H1 (cell line): ENCODE measurements at regions not wholly inside any gene's neighbourhood (a gene's known extent, or its start where the extent isn't known, plus 50 kb on each side); places are given as distances from the start of the nearest gene placed in this dataset.

Source experiments
- CTCF ChIA-PET: fragments of 300-600 bp; sonication (Branson Sonifier 250); formaldehyde crosslinking; loops from one replicate; lab custom pipeline; 2021; ENCODE audit not compliant: partially characterized antibody; lab: Charles Lee
- POLR2A ChIA-PET: fragments of 300-600 bp; sonication (Branson Sonifier 250); formaldehyde crosslinking; loops from one replicate; lab custom pipeline; 2021; ENCODE audit warnings: inconsistent platforms; ENCODE audit not compliant: partially characterized antibody; lab: Charles Lee
- DNase-seq, 2 experiments: peaks; one replicate each; pipeline versions ENCODE4 v3.0.0 to v3.0.0-alpha.2; 2010 to 2022; ENCODE audit warnings: low spot score in 2 of 2, low read depth in 1 of 2, mixed read lengths in 1 of 2
- FAIRE-seq: peaks from 2 replicates; lab custom pipeline; 2011; peaks lifted over from hg19 to GRCh38; lab: Jason Lieb, UNC
- H2AFZ ChIP-seq: 2 replicates; pipeline ENCODE4 v1.8.1; 2012; ENCODE audit warnings: low read length, inconsistent platforms
- H2AK5ac ChIP-seq: 2 replicates; pipeline ENCODE4 v1.6.1; 2013; ENCODE audit warnings: low read depth, low read length
- H2BK120ac ChIP-seq: replicated peaks from 2 replicates; pipeline ENCODE3; 2013; ENCODE audit warnings: low read depth, low read length, inconsistent platforms
- H2BK12ac ChIP-seq: 2 replicates; pipeline ENCODE4 v1.6.1; 2013; ENCODE audit warnings: low read depth, low read length
- H2BK15ac ChIP-seq: 2 replicates; pipeline ENCODE4 v1.6.1; 2013; ENCODE audit warnings: low read length
- H2BK20ac ChIP-seq: 2 replicates; pipeline ENCODE4 v1.6.1; 2013; ENCODE audit warnings: low read length
- H2BK5ac ChIP-seq: 2 replicates; pipeline ENCODE4 v1.6.1; 2013; ENCODE audit warnings: low read depth, low read length
- H3K14ac ChIP-seq: 2 replicates; pipeline ENCODE4 v1.6.1; 2013; ENCODE audit warnings: inconsistent platforms; ENCODE audit not compliant: insufficient read length
- H3K18ac ChIP-seq: 2 replicates; pipeline ENCODE4 v1.6.1; 2013; ENCODE audit warnings: low read length; ENCODE audit errors: extremely low read depth
- H3K23ac ChIP-seq: 2 replicates; pipeline ENCODE4 v1.6.1; 2013; ENCODE audit warnings: inconsistent platforms; ENCODE audit not compliant: insufficient read length
- H3K23me2 ChIP-seq: 2 replicates; pipeline ENCODE4 v1.6.1; 2013; ENCODE audit warnings: low read depth, low read length
- H3K27ac ChIP-seq: 2 replicates; pipeline ENCODE4 v1.6.1; 2011; ENCODE audit warnings: low read depth, low read length, inconsistent platforms
- H3K27me3 ChIP-seq, 4 experiments: replicated peaks in 1 of 4; 1 replicate in 1 of 4; 2 replicates in 3 of 4; pipeline versions ENCODE4 v1.6.1 to v1.8.1; 2011 to 2013; ENCODE audit warnings: low read length in 3 of 4, mild to moderate bottlenecking in 3 of 4, inconsistent platforms in 2 of 4, mixed read lengths in 2 of 4, moderate library complexity in 1 of 4; ENCODE audit not compliant: control insufficient read depth in 3 of 4, insufficient read depth in 3 of 4; ENCODE audit errors: extremely low read depth in 1 of 4
- H3K36me3 ChIP-seq, 4 experiments: 2 replicates each; pipeline versions ENCODE4 v1.6.1 to v1.8.1; 2011 to 2013; ENCODE audit warnings: mild to moderate bottlenecking in 4 of 4, low read length in 3 of 4, moderate library complexity in 2 of 4, control low read depth in 1 of 4, inconsistent platforms in 1 of 4; ENCODE audit not compliant: insufficient read depth in 4 of 4, control insufficient read depth in 2 of 4
- H3K4ac ChIP-seq: replicated peaks from 2 replicates; pipeline ENCODE3; 2013; ENCODE audit warnings: low read length, low read depth, mixed read lengths, inconsistent platforms; ENCODE audit not compliant: insufficient read length
- H3K4me1 ChIP-seq, 4 experiments: replicated peaks in 1 of 4; 1 replicate in 1 of 4; 2 replicates in 3 of 4; pipeline versions ENCODE4 v1.6.1 to v1.8.1; 2011 to 2013; ENCODE audit warnings: low read length in 3 of 4, inconsistent platforms in 2 of 4, mixed read lengths in 1 of 4; ENCODE audit not compliant: insufficient read depth in 4 of 4, control insufficient read depth in 3 of 4
- H3K4me2 ChIP-seq, 2 experiments: 2 replicates each; pipeline versions ENCODE4 v1.6.1 to v1.8.1; 2011 to 2013; ENCODE audit warnings: low read depth in 2 of 2, low read length in 2 of 2, control low read depth in 1 of 2, inconsistent platforms in 1 of 2, mild to moderate bottlenecking in 1 of 2; ENCODE audit not compliant: insufficient read depth in 1 of 2
- H3K4me3 ChIP-seq, 4 experiments: fragments of 200-600, 300-600 bp in 1 of 4; sonication (generic), shearing (Covaris generic), sonication (Bioruptor Twin) in 1 of 4; 2 replicates each; pipeline versions ENCODE4 v1.5.1 to v1.8.1; 2011 to 2016; ENCODE audit warnings: low read length in 4 of 4, low read depth in 3 of 4, control low read depth in 2 of 4, inconsistent platforms in 2 of 4, mild to moderate bottlenecking in 2 of 4, mixed read lengths in 1 of 4, moderate library complexity in 1 of 4; ENCODE audit not compliant: insufficient read depth in 2 of 4; ENCODE audit errors: extremely low read depth in 1 of 4
- H3K56ac ChIP-seq: replicated peaks from 2 replicates; pipeline ENCODE3; 2013; ENCODE audit warnings: low read depth, mild to moderate bottlenecking, mixed read lengths, low read length, inconsistent platforms; ENCODE audit not compliant: insufficient read length
- H3K79me1 ChIP-seq: 2 replicates; pipeline ENCODE4 v1.6.1; 2013; ENCODE audit warnings: low read depth, low read length, control low read depth
- H3K79me2 ChIP-seq, 2 experiments: 2 replicates each; pipeline versions ENCODE4 v1.6.1 to v1.8.1; 2012 to 2013; ENCODE audit warnings: low read length in 2 of 2, mild to moderate bottlenecking in 2 of 2, inconsistent platforms in 1 of 2; ENCODE audit not compliant: insufficient read depth in 2 of 2, control insufficient read depth in 1 of 2
- H3K9ac ChIP-seq, 4 experiments: replicated peaks in 1 of 4; 1 replicate in 1 of 4; 2 replicates in 3 of 4; pipeline versions ENCODE4 v1.6.1 to v1.8.1; 2011 to 2013; ENCODE audit warnings: low read depth in 3 of 4, low read length in 3 of 4, control low read depth in 2 of 4, mild to moderate bottlenecking in 2 of 4, moderate library complexity in 2 of 4, inconsistent platforms in 1 of 4; ENCODE audit errors: extremely low read depth in 1 of 4
- H3K9me3 ChIP-seq, 2 experiments: 2 replicates each; pipeline versions ENCODE4 v1.6.1 to v1.8.1; 2012 to 2013; ENCODE audit warnings: mild to moderate bottlenecking in 2 of 2, moderate library complexity in 2 of 2, control low read depth in 1 of 2, inconsistent platforms in 1 of 2, low read depth in 1 of 2, low read length in 1 of 2, mixed read lengths in 1 of 2; ENCODE audit not compliant: insufficient read depth in 2 of 2
- H4K20me1 ChIP-seq, 2 experiments: replicated peaks in 1 of 2; 2 replicates each; pipeline versions ENCODE3 to v1.8.1; 2011 to 2013; ENCODE audit warnings: inconsistent platforms in 2 of 2, low read length in 2 of 2, mild to moderate bottlenecking in 1 of 2; ENCODE audit not compliant: insufficient read depth in 2 of 2, control insufficient read depth in 1 of 2
- H4K5ac ChIP-seq: 2 replicates; pipeline ENCODE4 v1.6.1; 2013; ENCODE audit warnings: low read length, low read depth, mixed read lengths, inconsistent platforms; ENCODE audit not compliant: insufficient read length
- H4K8ac ChIP-seq: 2 replicates; pipeline ENCODE4 v1.8.0; 2013; ENCODE audit warnings: mild to moderate bottlenecking, moderate library complexity, low read length, inconsistent platforms; ENCODE audit not compliant: insufficient read depth; ENCODE audit errors: extremely low read depth
- H4K91ac ChIP-seq: replicated peaks from 2 replicates; pipeline ENCODE3; 2013; ENCODE audit warnings: low read length, mixed read lengths, inconsistent platforms; ENCODE audit not compliant: insufficient read length
- CHD1 ChIP-seq: IDR thresholded peaks from 2 replicates; pipeline ENCODE4 v1.6.1; 2012; ENCODE audit warnings: low read depth, low read length, improper control_type of control experiment
- GTF2F1 ChIP-seq: IDR thresholded peaks from 2 replicates; pipeline ENCODE4 v1.6.1; 2012; ENCODE audit warnings: low read depth, low read length, improper control_type of control experiment, borderline replicate concordance
- POLR2AphosphoS5 ChIP-seq: IDR thresholded peaks from 2 replicates; pipeline ENCODE4 v1.6.1; 2011; ENCODE audit warnings: low read depth, low read length
- RBBP5 ChIP-seq: IDR thresholded peaks from 2 replicates; pipeline ENCODE4 v1.7.1; 2012; ENCODE audit warnings: low read depth, mild to moderate bottlenecking, inconsistent platforms, low read length, moderate library complexity, borderline replicate concordance
- WGBS, 2 experiments: shearing (Covaris generic) in 1 of 2; methylation state at CpG; one replicate each; pipeline versions ENCODE4 v1.1.6 to v1.1.7; 2013 to 2015; ENCODE audit warnings: low lambda C conversion rate in 2 of 2, mixed read lengths in 2 of 2, inconsistent platforms in 1 of 2, low coverage in 1 of 2, missing lambda C conversion rate in 1 of 2; ENCODE audit not compliant: insufficient replicate concordance in 2 of 2, insufficient coverage in 1 of 2, insufficient read length in 1 of 2; ENCODE audit errors: extremely low coverage in 1 of 2, missing lambda C conversion rate in 1 of 2; 5-methylcytosine and 5-hydroxymethylcytosine counted together
- TF ChIP-seq, protein P1 (sequence below): IDR thresholded peaks from 2 replicates; pipeline ENCODE4 v1.6.1; 2012; ENCODE audit warnings: low read length, inconsistent platforms

DNA sequence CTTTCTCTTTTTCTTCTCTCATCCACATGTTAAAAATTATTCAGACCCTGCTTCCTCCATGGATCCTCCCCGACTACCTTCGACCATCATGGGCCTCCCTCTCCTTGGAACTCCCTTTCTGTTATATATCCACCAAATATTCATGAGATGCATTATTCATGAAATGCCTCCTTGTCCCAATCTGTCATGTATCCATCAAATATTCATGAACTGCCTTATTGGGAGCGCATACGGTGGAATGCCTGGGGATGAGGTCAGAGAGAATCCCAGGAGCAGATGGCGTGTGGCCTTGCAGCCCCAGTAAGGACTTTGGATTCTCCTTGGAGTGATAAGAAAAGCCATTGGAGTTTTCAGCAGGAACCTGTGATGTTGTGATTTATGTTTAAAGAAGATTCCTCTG lies 97.0 kb downstream of the NRN1 start:
- FAIRE-seq: no peak
- no peak overlapping the region for H4K91ac ChIP-seq
- no peak for TF ChIP-seq RBBP5
- TF ChIP-seq, protein P1, sequence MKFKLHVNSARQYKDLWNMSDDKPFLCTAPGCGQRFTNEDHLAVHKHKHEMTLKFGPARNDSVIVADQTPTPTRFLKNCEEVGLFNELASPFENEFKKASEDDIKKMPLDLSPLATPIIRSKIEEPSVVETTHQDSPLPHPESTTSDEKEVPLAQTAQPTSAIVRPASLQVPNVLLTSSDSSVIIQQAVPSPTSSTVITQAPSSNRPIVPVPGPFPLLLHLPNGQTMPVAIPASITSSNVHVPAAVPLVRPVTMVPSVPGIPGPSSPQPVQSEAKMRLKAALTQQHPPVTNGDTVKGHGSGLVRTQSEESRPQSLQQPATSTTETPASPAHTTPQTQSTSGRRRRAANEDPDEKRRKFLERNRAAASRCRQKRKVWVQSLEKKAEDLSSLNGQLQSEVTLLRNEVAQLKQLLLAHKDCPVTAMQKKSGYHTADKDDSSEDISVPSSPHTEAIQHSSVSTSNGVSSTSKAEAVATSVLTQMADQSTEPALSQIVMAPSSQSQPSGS: no peak
- no peak for TF ChIP-seq GTF2F1
- TF ChIP-seq CHD1: no peak
- no peak for TF ChIP-seq POLR2AphosphoS5

More for the DNA sequence above, 97.0 kb downstream of the NRN1 start:
- no peak overlapping the region for H3K4me3 ChIP-seq
- H3K9ac ChIP-seq: no peak overlapping the region
- no peaks in the 10 kb centered on the region for H3K27me3 ChIP-seq
- no peak overlapping the region for H2AK5ac ChIP-seq
- no peak overlapping the region for H4K5ac ChIP-seq
- no peak for DNase-seq
- no peak overlapping the region for H3K27ac ChIP-seq
- H2AFZ ChIP-seq: no peak overlapping the region
- no peak overlapping the region for H2BK5ac ChIP-seq
- H3K79me2 ChIP-seq: no peaks in the 10 kb centered on the region
- no peaks in the 10 kb centered on the region for H4K20me1 ChIP-seq
- H3K79me1 ChIP-seq: no peaks in the 10 kb centered on the region
- 90% methylated on average over 5 of the region's 5 CpGs; no CpG with 5 or more reads in 1 of the 2 experiments for WGBS, 2 experiments
- H2BK120ac ChIP-seq: no peak overlapping the region
- H3K18ac ChIP-seq: no peak overlapping the region
- no peak overlapping the region for H3K23ac ChIP-seq
- no peaks in the 10 kb centered on the region for H3K23me2 ChIP-seq
- no peaks in the 10 kb centered on the region for H3K9me3 ChIP-seq
- H3K14ac ChIP-seq: no peak overlapping the region
- H2BK12ac ChIP-seq: no peak overlapping the region
- H3K4ac ChIP-seq: no peak overlapping the region
- CTCF ChIA-PET: interaction anchor here (1.5 kb wide), 1 partner anchor 10 kb away, joined by 4 read pairs; no protein-coding TSS in a partner anchor
- no peak overlapping the region for H3K56ac ChIP-seq
- H3K36me3 ChIP-seq: no peaks in the 10 kb centered on the region
- no peak overlapping the region for H3K4me2 ChIP-seq
- no peak overlapping the region for H2BK15ac ChIP-seq
- POLR2A ChIA-PET: no interaction called here
- H4K8ac ChIP-seq: no peak overlapping the region
- no peak overlapping the region for H2BK20ac ChIP-seq
- H3K4me1 ChIP-seq: no peaks in the 10 kb centered on the region
